Mammary epithelial cell (primary cell): ENCODE measurements at regions not wholly inside any gene's neighbourhood (a gene's known extent, or its start where the extent isn't known, plus 50 kb on each side); places are given as distances from the start of the nearest gene placed in this dataset.

Source experiments
- CTCF ChIP-seq, 2 donors: IDR thresholded peaks in 1 of 2; conservative IDR thresholded peaks in 1 of 2; 2 replicates each; pipeline ENCODE4 v1.5.1; 2011 to 2012; ENCODE audit warnings: inconsistent platforms in 2 of 2, low read length in 2 of 2, mild to moderate bottlenecking in 2 of 2, control low read depth in 1 of 2, low read depth in 1 of 2; ENCODE audit not compliant: insufficient read depth in 1 of 2; ENCODE audit errors: extremely low read depth in 1 of 2
- EZH2 ChIP-seq: IDR thresholded peaks from 2 replicates; pipeline ENCODE4 v1.6.1; 2012; ENCODE audit warnings: low read length, inconsistent platforms, borderline replicate concordance

GRCh38 chr12:34404377-34405285 is 382.3 kb downstream of the ALG10 start:
- TF ChIP-seq CTCF (conservative IDR thresholded peaks at IDR 0.05 in 1 of 2, IDR thresholded peaks at IDR 0.05 in 1 of 2; ENCODE audit: extremely low read depth in 1 of 2, insufficient read depth in 1 of 2, low read depth in 1 of 2, low read length in 2 of 2) (no peak), EZH2 (no peak)
